GDM1 (cell line): ENCODE measurements at regions not wholly inside any gene's neighbourhood (a gene's known extent, or its start where the extent isn't known, plus 50 kb on each side); places are given as distances from the start of the nearest gene placed in this dataset.

ENCODE experiments used
- DNase-seq: peaks from one replicate; lab custom pipeline; 2025; lab: John Stamatoyannopoulos, UW

- DNase-seq: no peak
These were observed 525.6 kb downstream of the BRD1 start for GRCh38 chr22:49302150-49302460.

DNA sequence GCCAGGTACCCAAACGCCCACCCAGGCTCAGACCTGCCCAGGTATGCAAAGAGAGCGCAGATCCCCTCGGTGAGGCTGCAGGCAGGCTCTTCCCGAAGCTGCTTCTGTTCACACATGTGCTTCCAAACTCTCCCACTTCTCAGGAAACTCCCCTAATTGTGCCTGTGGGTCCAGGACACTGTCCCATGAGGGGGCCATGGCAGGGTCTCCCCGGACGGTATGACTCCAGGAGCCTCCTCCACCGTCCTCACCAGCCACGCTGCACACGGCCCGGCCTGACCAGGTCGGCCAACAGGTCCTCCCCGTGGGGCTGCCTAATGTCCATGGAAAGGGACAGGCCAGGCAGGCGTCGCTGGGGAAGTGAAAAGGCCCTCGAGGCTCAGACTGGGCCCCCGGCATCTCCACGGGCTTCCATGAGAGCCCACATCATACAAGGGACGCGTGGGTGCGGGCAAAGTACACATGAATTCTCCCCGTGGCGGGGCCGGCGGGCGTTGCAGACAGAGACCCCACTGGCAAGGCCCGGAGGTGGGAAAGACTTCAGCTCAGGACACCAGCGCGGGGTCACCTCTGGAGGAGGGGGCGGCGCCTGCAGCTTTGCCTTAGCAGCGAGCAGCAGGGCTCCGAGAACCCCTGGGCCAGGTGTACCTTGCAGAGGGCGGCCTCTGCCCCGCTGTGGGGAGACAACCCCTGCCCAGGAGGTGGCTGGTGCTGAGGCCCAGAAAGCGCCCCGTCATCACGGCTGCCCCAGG is 526.1 kb downstream of the BRD1 start:
- DNase-seq: no peak

GRCh38 chr22:49300951-49301397 is 526.7 kb downstream of the BRD1 start:
- no peak for DNase-seq

- DNase-seq: no peak
These were observed 527.4 kb downstream of the BRD1 start for GRCh38 chr22:49300241-49300640.

GRCh38 chr22:49299821-49300231 is 527.8 kb downstream of the BRD1 start:
- DNase-seq: no peak

DNA sequence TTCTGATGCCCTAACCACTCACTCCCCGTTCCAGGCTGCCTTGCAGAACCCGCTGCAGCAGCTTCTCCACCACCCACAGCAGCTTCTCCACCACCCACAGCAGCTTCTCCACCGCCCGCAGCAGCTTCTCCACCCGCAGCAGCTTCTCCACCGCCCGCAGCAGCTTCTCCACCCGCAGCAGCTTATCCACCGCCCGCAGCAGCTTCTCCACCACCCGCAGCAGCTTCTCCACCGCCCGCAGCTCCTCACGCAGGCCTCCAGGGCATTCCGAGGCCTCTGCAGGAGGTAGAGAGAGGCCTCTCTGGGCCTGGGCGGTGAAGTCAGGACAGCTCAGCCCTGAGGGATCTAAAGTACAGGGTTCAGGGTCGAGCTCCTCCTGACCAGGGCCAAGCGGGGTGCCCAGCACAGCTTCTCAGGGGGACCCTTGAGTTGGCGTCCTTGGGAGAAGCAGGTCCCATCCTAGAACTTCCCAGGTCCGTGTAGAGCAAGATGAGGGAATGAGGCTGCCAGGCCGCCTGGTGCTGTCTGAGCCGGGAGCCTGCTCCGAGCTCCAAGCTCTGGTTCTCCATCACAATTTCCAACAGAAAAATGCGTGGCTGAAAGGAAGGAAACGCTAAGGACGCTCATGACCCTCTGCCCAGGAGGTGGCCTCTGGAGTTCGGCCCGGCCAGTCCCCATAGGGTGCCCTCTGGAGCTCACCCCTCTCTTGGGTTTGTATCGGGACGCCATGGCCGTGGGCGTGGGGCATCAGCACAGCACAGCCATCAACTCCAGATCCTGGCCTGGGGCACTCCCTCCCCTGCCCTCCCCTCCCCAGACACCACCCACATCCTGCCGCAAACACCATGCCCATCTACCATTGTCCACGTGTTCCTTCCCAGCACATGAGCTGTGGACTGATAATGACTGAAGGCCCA is 528.6 kb downstream of the BRD1 start:
- DNase-seq: no peak

GRCh38 chr22:49297871-49298721 is 529.6 kb downstream of the BRD1 start:
- no peak for DNase-seq

DNA sequence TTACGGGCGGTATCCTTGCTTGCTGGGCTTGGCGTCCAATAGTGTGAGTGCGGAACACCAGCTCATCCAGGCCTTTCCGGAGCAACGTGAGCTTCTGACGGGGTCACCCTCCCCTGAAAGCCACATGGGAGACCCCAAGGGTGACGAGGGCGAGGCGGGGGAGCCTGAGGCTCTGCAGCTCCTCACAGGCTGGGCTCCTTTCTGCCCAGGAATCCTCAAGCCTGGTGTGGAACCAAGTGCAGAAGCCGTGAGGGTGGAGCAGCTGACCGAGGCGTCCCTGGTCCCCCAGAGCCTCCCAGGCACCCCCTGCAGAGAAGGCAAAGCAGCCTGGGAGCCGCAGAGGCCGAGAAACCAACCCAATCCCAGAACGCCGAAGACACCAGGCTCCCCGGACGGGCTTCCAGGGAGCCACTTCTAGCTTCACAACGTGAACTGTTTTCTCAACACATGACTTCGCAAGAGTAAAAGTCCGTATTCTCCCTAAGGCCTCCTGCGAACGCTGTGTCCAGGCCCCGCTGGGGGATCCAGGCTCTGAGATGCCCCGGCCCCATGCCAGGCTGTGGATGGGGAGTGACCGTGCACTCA is 530.3 kb downstream of the BRD1 start:
- DNase-seq: no peak

- no peak for DNase-seq
These were observed 531.1 kb downstream of the BRD1 start for GRCh38 chr22:49296561-49296960.

- DNase-seq: no peak
These were observed 531.7 kb downstream of the BRD1 start for GRCh38 chr22:49295851-49296560.

GRCh38 chr22:49295465-49295743 is 532.3 kb downstream of the BRD1 start:
- DNase-seq: no peak

GRCh38 chr22:49294656-49295464 is 532.8 kb downstream of the BRD1 start:
- no peak for DNase-seq

DNA sequence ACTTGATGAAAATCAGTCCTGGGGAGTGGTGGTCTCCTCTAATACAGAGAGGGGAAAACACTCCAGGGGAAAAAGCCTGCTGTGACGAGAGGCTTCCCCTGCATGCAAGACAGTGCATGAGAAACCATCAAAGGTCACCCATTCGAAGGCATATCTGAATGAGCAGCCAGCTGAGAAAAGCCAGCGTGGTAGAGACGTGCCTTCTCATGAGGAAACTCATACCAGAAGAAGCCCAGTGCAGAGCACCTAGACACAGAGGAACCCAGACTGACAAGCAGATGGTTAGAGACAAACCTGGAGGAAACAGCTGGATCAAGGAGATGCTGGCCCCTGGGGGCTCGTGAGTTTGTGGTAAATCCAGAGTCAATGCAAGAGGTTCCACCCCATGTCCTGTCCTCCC is 534.8 kb downstream of the BRD1 start:
- DNase-seq: no peak

DNA sequence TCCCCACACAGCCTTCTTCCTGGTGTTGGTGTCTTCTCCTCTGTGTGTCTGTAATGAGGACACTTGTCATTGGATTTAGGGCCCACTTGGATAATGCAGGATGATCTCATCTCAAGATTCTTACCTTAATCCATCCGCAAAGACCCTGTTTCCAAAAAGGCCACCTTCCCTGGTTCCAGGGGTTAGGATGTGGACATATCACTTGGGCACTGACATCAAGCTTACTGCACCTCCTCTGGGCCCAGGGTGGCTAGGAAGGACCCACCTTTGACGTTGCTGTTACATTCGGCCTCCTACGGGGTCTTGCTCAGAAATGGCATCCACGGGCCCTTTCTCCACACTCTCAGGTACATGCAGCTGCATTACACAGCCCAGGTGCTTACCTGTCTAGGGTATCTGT is 535.9 kb downstream of the BRD1 start:
- DNase-seq: no peak

GRCh38 chr22:49291169-49291568 is 536.5 kb downstream of the BRD1 start:
- DNase-seq: no peak

GRCh38 chr22:49290711-49291110 is 537.0 kb downstream of the BRD1 start:
- no peak for DNase-seq

DNA sequence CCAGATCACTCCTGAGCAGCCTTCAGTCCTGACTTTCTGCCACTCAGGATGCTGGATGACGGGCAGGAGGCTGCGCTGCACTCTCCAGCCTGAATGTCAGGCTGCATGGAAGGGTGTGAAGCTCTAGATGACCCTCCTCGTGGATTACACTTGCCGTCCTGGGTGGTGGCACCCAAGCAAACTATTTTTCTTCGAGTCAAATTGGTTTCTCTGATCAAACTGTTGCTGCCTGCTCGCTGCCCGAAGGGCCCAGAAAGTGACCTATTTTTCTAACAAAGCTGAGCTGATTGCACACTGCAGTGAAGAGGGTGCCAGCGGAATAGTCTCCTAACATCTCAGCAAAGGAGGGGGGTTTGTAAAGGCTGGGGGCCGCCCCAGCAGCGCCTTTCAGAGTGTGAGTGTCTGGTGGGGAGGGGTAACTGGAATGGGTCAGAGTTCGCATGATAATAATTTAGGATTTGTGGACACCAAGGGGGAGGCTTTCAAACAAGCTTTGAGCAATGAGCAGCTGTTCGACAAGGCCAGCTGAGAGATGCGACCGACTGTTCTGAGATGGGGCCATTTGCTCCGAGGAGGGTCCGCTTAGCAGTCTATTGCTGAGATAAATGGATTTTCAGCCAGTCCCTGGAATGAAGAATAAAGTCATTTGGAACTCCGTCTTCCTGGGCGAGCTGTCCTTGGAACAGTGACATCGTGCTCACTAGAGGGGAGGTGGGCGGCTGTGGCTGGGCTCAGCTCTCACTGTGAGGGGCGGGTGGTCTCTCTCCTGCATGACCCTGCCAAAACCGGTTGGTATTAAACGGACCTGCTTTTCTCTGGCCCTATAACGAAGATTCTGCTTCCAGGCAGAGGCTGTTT is 537.6 kb downstream of the BRD1 start:
- no peak for DNase-seq

GRCh38 chr22:49286181-49286760 is 541.4 kb downstream of the BRD1 start:
- DNase-seq: no peak

DNA sequence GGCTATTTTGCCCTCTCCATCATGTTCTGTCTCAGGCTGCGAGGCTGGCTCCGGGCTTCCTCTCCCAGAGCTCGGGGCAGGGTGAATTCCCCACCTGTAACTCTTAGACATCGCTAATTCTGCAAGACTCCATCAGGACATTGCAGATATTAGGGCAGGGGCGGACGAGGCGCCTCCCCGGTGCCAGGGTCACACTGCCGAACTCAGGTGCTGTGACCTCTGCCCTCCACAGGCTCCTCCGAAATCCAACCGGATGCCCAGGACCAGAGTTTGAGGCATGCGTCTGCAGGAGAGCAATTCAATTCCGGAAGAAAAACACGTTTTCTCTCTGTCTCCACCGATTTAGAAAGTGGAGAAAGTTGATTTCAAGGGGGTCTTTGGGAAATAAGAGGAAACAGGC is 542.7 kb downstream of the BRD1 start:
- no peak for DNase-seq
